ENCODE measurements at regions not wholly inside any gene's neighbourhood (a gene's known extent, or its start where the extent isn't known, plus 50 kb on each side); places are given as distances from the start of the nearest gene placed in this dataset.

- no peak for TF ChIP-seq CTCF (IDR thresholded peaks at IDR 0.05)
- no peak for TF ChIP-seq POLR2A (IDR thresholded peaks at IDR 0.05)
Measured at GRCh38 chr12:60393093-60393492, 797.3 kb downstream of the SLC16A7 start.
